Esophagus (tissue), 2 donors: ENCODE measurements at regions not wholly inside any gene's neighbourhood (a gene's known extent, or its start where the extent isn't known, plus 50 kb on each side); places are given as distances from the start of the nearest gene placed in this dataset.

Experiments used
- H3K27ac ChIP-seq, 2 donors: one replicate each; pipeline ENCODE4 v1.5.1; 2013; ENCODE audit warnings: low read depth in 2 of 2, mild to moderate bottlenecking in 2 of 2, inconsistent platforms in 1 of 2, low read length in 1 of 2, moderate library complexity in 1 of 2
- H3K27me3 ChIP-seq, 2 donors: one replicate each; pipeline ENCODE4 v1.6.1; 2013; ENCODE audit warnings: low read length in 2 of 2, control low read depth in 1 of 2, mild to moderate bottlenecking in 1 of 2; ENCODE audit not compliant: insufficient read depth in 2 of 2, control insufficient read depth in 1 of 2
- H3K36me3 ChIP-seq, 2 donors: one replicate each; pipeline ENCODE4 v1.6.1; 2013; ENCODE audit warnings: low read length in 1 of 2; ENCODE audit not compliant: control insufficient read depth in 2 of 2, insufficient read depth in 2 of 2
- H3K4me1 ChIP-seq, 2 donors: one replicate each; pipeline ENCODE4 v1.6.1; 2013; ENCODE audit warnings: low read length in 1 of 2; ENCODE audit not compliant: control insufficient read depth in 2 of 2, insufficient read depth in 2 of 2
- H3K4me3 ChIP-seq, 2 donors: one replicate each; pipeline ENCODE4 v1.5.1; 2013; ENCODE audit warnings: low read length in 2 of 2, mild to moderate bottlenecking in 2 of 2, low read depth in 1 of 2, moderate library complexity in 1 of 2
- H3K9me3 ChIP-seq, 2 donors: one replicate each; pipeline ENCODE4 v1.6.1; 2013; ENCODE audit warnings: mild to moderate bottlenecking in 2 of 2, low read depth in 1 of 2, low read length in 1 of 2, moderate library complexity in 1 of 2; ENCODE audit not compliant: control insufficient read depth in 2 of 2, insufficient read depth in 1 of 2
- WGBS, 2 donors: extraction: QIAGEN DNeasy Blood & Tissue Kit; methylation state at CpG; one replicate each; pipeline ENCODE4 v1.1.7; 2013; 5-methylcytosine and 5-hydroxymethylcytosine counted together
- donor health status: healthy with polysubstance abuse.
- donor health status: Bipolar disorder and iron deficiency.

GRCh38 chr6:92922216-92922806 is 497.0 kb downstream of the EPHA7 start:
- no peaks in the 10 kb centered on the region for H3K9me3 ChIP-seq
- no peak overlapping the region for H3K4me3 ChIP-seq
- no peaks in the 10 kb centered on the region for H3K27me3 ChIP-seq
- 71% methylated on average over 5 of the region's 5 CpGs for WGBS, 2 donors
- H3K36me3 ChIP-seq, result no peaks in the 10 kb centered on the region
- H3K27ac ChIP-seq, result no peak overlapping the region
- H3K4me1 ChIP-seq, result no peaks in the 10 kb centered on the region

GRCh38 chr6:92915466-92915865 is 503.9 kb downstream of the EPHA7 start:
- Histone ChIP-seq H3K27me3 (no peaks in the 10 kb centered on the region), H3K9me3 (no peaks in the 10 kb centered on the region), H3K4me1 (no peaks in the 10 kb centered on the region), H3K27ac (no peak overlapping the region), H3K36me3 (no peaks in the 10 kb centered on the region), H3K4me3 (no peak overlapping the region)
- WGBS, 2 donors, result 89 to 95% methylated on average over 2 of the region's 2 CpGs

- H3K4me3 ChIP-seq, result no peak overlapping the region
- H3K9me3 ChIP-seq, result no peaks in the 10 kb centered on the region
- H3K27ac ChIP-seq, result no peak overlapping the region
- H3K36me3 ChIP-seq, result no peaks in the 10 kb centered on the region
- 91 to 100% methylated on average over 1 of the region's 1 CpG for WGBS, 2 donors
- no peaks in the 10 kb centered on the region for H3K27me3 ChIP-seq
- H3K4me1 ChIP-seq, result no peaks in the 10 kb centered on the region
Measured at GRCh38 chr6:92911301-92911700, 508.1 kb downstream of the EPHA7 start.

GRCh38 chr6:92910646-92911045 is 508.7 kb downstream of the EPHA7 start:
- no peaks in the 10 kb centered on the region for H3K27me3 ChIP-seq
- WGBS, 2 donors, result 74 to 76% methylated on average over 1 of the region's 1 CpG
- H3K9me3 ChIP-seq, result no peaks in the 10 kb centered on the region
- H3K4me1 ChIP-seq, result no peaks in the 10 kb centered on the region
- no peaks in the 10 kb centered on the region for H3K36me3 ChIP-seq
- H3K27ac ChIP-seq, result no peak overlapping the region
- H3K4me3 ChIP-seq, result no peak overlapping the region

- Histone ChIP-seq H3K36me3 (no peaks in the 10 kb centered on the region), H3K27ac (no peak overlapping the region), H3K9me3 (no peaks in the 10 kb centered on the region), H3K4me3 (no peak overlapping the region), H3K27me3 (no peaks in the 10 kb centered on the region), H3K4me1 (no peaks in the 10 kb centered on the region)
- 47 to 52% methylated on average over 1 of the region's 1 CpG for WGBS, 2 donors
Measured at GRCh38 chr6:92906385-92906784, 513.0 kb downstream of the EPHA7 start.

GRCh38 chr6:92893741-92894140 is 525.6 kb downstream of the EPHA7 start:
- Histone ChIP-seq H3K27me3 (no peaks in the 10 kb centered on the region), H3K9me3 (peaks cover 5 to 8% of the 10 kb centered on the region in 2 donors), H3K4me3 (no peak overlapping the region), H3K36me3 (no peaks in the 10 kb centered on the region), H3K4me1 (no peaks in the 10 kb centered on the region), H3K27ac (no peak overlapping the region)
- 37 to 41% methylated on average over 3 of the region's 3 CpGs for WGBS, 2 donors

GRCh38 chr6:92892626-92893170 is 526.7 kb downstream of the EPHA7 start:
- H3K9me3 ChIP-seq, result peaks cover 7 to 8% of the 10 kb centered on the region in 2 donors
- no peak overlapping the region for H3K27ac ChIP-seq
- no peaks in the 10 kb centered on the region for H3K27me3 ChIP-seq
- WGBS, 2 donors, result 77 to 82% methylated on average over 1 of the region's 1 CpG
- no peak overlapping the region for H3K4me3 ChIP-seq
- no peaks in the 10 kb centered on the region for H3K4me1 ChIP-seq
- no peaks in the 10 kb centered on the region for H3K36me3 ChIP-seq

- Histone ChIP-seq H3K36me3 (no peaks in the 10 kb centered on the region), H3K4me3 (no peak overlapping the region), H3K27me3 (no peaks in the 10 kb centered on the region), H3K4me1 (no peaks in the 10 kb centered on the region), H3K27ac (no peak overlapping the region), H3K9me3 (peaks cover 7 to 8% of the 10 kb centered on the region in 2 donors)
Measured at GRCh38 chr6:92888316-92888715, 531.0 kb downstream of the EPHA7 start.

- no peaks in the 10 kb centered on the region for H3K36me3 ChIP-seq
- peaks cover 7 to 8% of the 10 kb centered on the region in 2 donors for H3K9me3 ChIP-seq
- H3K4me1 ChIP-seq, result no peaks in the 10 kb centered on the region
- no peak overlapping the region for H3K4me3 ChIP-seq
- H3K27ac ChIP-seq, result no peak overlapping the region
- H3K27me3 ChIP-seq, result no peaks in the 10 kb centered on the region
Measured at GRCh38 chr6:92887871-92888270, 531.5 kb downstream of the EPHA7 start.

GRCh38 chr6:92879526-92879925 is 539.8 kb downstream of the EPHA7 start:
- H3K27ac ChIP-seq, result no peak overlapping the region
- no peaks in the 10 kb centered on the region for H3K4me1 ChIP-seq
- no peaks in the 10 kb centered on the region for H3K27me3 ChIP-seq
- H3K4me3 ChIP-seq, result no peak overlapping the region
- H3K36me3 ChIP-seq, result no peaks in the 10 kb centered on the region
- WGBS, 2 donors, result 93 to 94% methylated on average over 8 of the region's 8 CpGs
- H3K9me3 ChIP-seq, result peaks cover 0 to 4% of the 10 kb centered on the region in 2 donors
